Esophagus (tissue), 2 donors: ENCODE measurements at regions not wholly inside any gene's neighbourhood (a gene's known extent, or its start where the extent isn't known, plus 50 kb on each side); places are given as distances from the start of the nearest gene placed in this dataset.

Experiments
- H3K27ac ChIP-seq, 2 donors: one replicate each; pipeline ENCODE4 v1.5.1; 2013; ENCODE audit warnings: low read depth in 2 of 2, mild to moderate bottlenecking in 2 of 2, inconsistent platforms in 1 of 2, low read length in 1 of 2, moderate library complexity in 1 of 2
- H3K27me3 ChIP-seq, 2 donors: one replicate each; pipeline ENCODE4 v1.6.1; 2013; ENCODE audit warnings: low read length in 2 of 2, control low read depth in 1 of 2, mild to moderate bottlenecking in 1 of 2; ENCODE audit not compliant: insufficient read depth in 2 of 2, control insufficient read depth in 1 of 2
- H3K36me3 ChIP-seq, 2 donors: one replicate each; pipeline ENCODE4 v1.6.1; 2013; ENCODE audit warnings: low read length in 1 of 2; ENCODE audit not compliant: control insufficient read depth in 2 of 2, insufficient read depth in 2 of 2
- H3K4me1 ChIP-seq, 2 donors: one replicate each; pipeline ENCODE4 v1.6.1; 2013; ENCODE audit warnings: low read length in 1 of 2; ENCODE audit not compliant: control insufficient read depth in 2 of 2, insufficient read depth in 2 of 2
- H3K4me3 ChIP-seq, 2 donors: one replicate each; pipeline ENCODE4 v1.5.1; 2013; ENCODE audit warnings: low read length in 2 of 2, mild to moderate bottlenecking in 2 of 2, low read depth in 1 of 2, moderate library complexity in 1 of 2
- H3K9me3 ChIP-seq, 2 donors: one replicate each; pipeline ENCODE4 v1.6.1; 2013; ENCODE audit warnings: mild to moderate bottlenecking in 2 of 2, low read depth in 1 of 2, low read length in 1 of 2, moderate library complexity in 1 of 2; ENCODE audit not compliant: control insufficient read depth in 2 of 2, insufficient read depth in 1 of 2
- WGBS, 2 donors: extraction: QIAGEN DNeasy Blood & Tissue Kit; methylation state at CpG; one replicate each; pipeline ENCODE4 v1.1.7; 2013; 5-methylcytosine and 5-hydroxymethylcytosine counted together
- donor health status: healthy with polysubstance abuse.
- donor health status: Bipolar disorder and iron deficiency.

GRCh38 chr16:9351841-9352434, 260.5 kb downstream of the HAPSTR1 start:
- 56 to 88% methylated on average over 1 of the region's 1 CpG for WGBS, 2 donors
- no peak overlapping the region for H3K4me3 ChIP-seq
- no peaks in the 10 kb centered on the region for H3K27me3 ChIP-seq
- H3K4me1 ChIP-seq = no peaks in the 10 kb centered on the region
- H3K27ac ChIP-seq = no peak overlapping the region
- no peaks in the 10 kb centered on the region for H3K36me3 ChIP-seq
- peaks cover 0 to 5% of the 10 kb centered on the region in 2 donors for H3K9me3 ChIP-seq

GRCh38 chr16:9357829-9358228, 266.4 kb downstream of the HAPSTR1 start:
- no peak overlapping the region for H3K27ac ChIP-seq
- no peaks in the 10 kb centered on the region for H3K27me3 ChIP-seq
- 75 to 91% methylated on average over 2 of the region's 2 CpGs for WGBS, 2 donors
- H3K4me1 ChIP-seq = no peaks in the 10 kb centered on the region
- H3K9me3 ChIP-seq = no peaks in the 10 kb centered on the region
- no peaks in the 10 kb centered on the region for H3K36me3 ChIP-seq
- H3K4me3 ChIP-seq = no peak overlapping the region

- Histone ChIP-seq H3K4me3 (no peak overlapping the region), H3K27ac (no peak overlapping the region), H3K4me1 (no peaks in the 10 kb centered on the region), H3K36me3 (no peaks in the 10 kb centered on the region), H3K27me3 (no peaks in the 10 kb centered on the region), H3K9me3 (no peaks in the 10 kb centered on the region)
- WGBS, 2 donors = 78 to 93% methylated on average over 7 of the region's 7 CpGs
Observed at GRCh38 chr16:9360075-9360474, 268.6 kb downstream of the HAPSTR1 start.

GRCh38 chr16:9362050-9362449, 270.6 kb downstream of the HAPSTR1 start:
- H3K27me3 ChIP-seq = no peaks in the 10 kb centered on the region
- H3K36me3 ChIP-seq = no peaks in the 10 kb centered on the region
- H3K9me3 ChIP-seq = no peaks in the 10 kb centered on the region
- no peaks in the 10 kb centered on the region for H3K4me1 ChIP-seq
- no peak overlapping the region for H3K4me3 ChIP-seq
- WGBS, 2 donors = 89 to 90% methylated on average over 8 of the region's 8 CpGs
- no peak overlapping the region for H3K27ac ChIP-seq

- WGBS, 2 donors = 80 to 81% methylated on average over 3 of the region's 3 CpGs
- no peaks in the 10 kb centered on the region for H3K36me3 ChIP-seq
- no peaks in the 10 kb centered on the region for H3K27me3 ChIP-seq
- H3K9me3 ChIP-seq = no peaks in the 10 kb centered on the region
- H3K4me3 ChIP-seq = no peak overlapping the region
- no peak overlapping the region for H3K27ac ChIP-seq
- H3K4me1 ChIP-seq = no peaks in the 10 kb centered on the region
Observed at GRCh38 chr16:9362604-9363003, 271.2 kb downstream of the HAPSTR1 start.

GRCh38 chr16:9363520-9363919, 272.1 kb downstream of the HAPSTR1 start:
- WGBS, 2 donors = 90% methylated on average over 10 of the region's 10 CpGs
- Histone ChIP-seq H3K4me3 (no peak overlapping the region), H3K36me3 (no peaks in the 10 kb centered on the region), H3K4me1 (no peaks in the 10 kb centered on the region), H3K27me3 (no peaks in the 10 kb centered on the region), H3K9me3 (no peaks in the 10 kb centered on the region), H3K27ac (no peak overlapping the region)

- Histone ChIP-seq H3K36me3 (no peaks in the 10 kb centered on the region), H3K27ac (peak overlapping the region in 1 of 2 donors; percentile 26), H3K4me3 (no peak overlapping the region), H3K27me3 (no peaks in the 10 kb centered on the region), H3K9me3 (no peaks in the 10 kb centered on the region), H3K4me1 (no peaks in the 10 kb centered on the region)
- 24 to 30% methylated on average over 2 of the region's 2 CpGs for WGBS, 2 donors
Observed at GRCh38 chr16:9364721-9365369, 273.4 kb downstream of the HAPSTR1 start.

GRCh38 chr16:9365370-9365728, 273.9 kb downstream of the HAPSTR1 start:
- Histone ChIP-seq H3K36me3 (no peaks in the 10 kb centered on the region), H3K9me3 (no peaks in the 10 kb centered on the region), H3K27me3 (no peaks in the 10 kb centered on the region), H3K4me3 (no peak overlapping the region), H3K4me1 (no peaks in the 10 kb centered on the region), H3K27ac (no peak overlapping the region)
- 8 to 19% methylated on average over 1 of the region's 1 CpG for WGBS, 2 donors

GRCh38 chr16:9366048-9366969, 274.9 kb downstream of the HAPSTR1 start:
- no peaks in the 10 kb centered on the region for H3K27me3 ChIP-seq
- H3K36me3 ChIP-seq = no peaks in the 10 kb centered on the region
- H3K4me1 ChIP-seq = no peaks in the 10 kb centered on the region
- H3K27ac ChIP-seq = no peak overlapping the region
- H3K9me3 ChIP-seq = no peaks in the 10 kb centered on the region
- WGBS, 2 donors = 85 to 88% methylated on average over 8 of the region's 8 CpGs
- H3K4me3 ChIP-seq = no peak overlapping the region
